NCI-H2107 treated with DMSO at 0.1 percent for 48 hours (cell line): ENCODE measurements at regions not wholly inside any gene's neighbourhood (a gene's known extent, or its start where the extent isn't known, plus 50 kb on each side); places are given as distances from the start of the nearest gene placed in this dataset.
"Not testable (repeated sequence)": the region's sequence is repeated elsewhere in the genome, so short reads cannot be mapped to it uniquely, and the experiment has no call there.

Source experiments
- DNase-seq: peaks from one replicate; lab custom pipeline; 2025; ENCODE audit not compliant: unreplicated experiment; lab: John Stamatoyannopoulos, UW

DNA sequence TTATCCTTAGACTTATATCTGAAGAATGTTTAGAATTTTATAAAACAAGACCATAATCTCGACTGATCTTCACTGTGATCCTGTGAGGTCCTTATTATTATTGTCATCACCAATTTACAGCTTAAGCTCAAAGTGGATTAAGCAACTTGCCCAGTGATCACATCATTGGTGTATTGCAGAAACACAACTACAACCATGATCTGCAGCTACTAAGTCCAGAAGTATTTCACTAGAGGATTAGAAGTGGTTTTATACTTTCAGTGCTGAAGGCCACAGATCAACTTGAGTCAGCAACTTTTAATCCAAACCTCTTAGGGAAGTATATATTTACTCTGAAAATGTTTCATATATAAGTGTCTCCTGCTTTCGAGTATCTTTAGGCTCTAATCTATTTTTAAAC, 624.3 kb upstream of the SOX9 start:
- DNase-seq: no peak

DNA sequence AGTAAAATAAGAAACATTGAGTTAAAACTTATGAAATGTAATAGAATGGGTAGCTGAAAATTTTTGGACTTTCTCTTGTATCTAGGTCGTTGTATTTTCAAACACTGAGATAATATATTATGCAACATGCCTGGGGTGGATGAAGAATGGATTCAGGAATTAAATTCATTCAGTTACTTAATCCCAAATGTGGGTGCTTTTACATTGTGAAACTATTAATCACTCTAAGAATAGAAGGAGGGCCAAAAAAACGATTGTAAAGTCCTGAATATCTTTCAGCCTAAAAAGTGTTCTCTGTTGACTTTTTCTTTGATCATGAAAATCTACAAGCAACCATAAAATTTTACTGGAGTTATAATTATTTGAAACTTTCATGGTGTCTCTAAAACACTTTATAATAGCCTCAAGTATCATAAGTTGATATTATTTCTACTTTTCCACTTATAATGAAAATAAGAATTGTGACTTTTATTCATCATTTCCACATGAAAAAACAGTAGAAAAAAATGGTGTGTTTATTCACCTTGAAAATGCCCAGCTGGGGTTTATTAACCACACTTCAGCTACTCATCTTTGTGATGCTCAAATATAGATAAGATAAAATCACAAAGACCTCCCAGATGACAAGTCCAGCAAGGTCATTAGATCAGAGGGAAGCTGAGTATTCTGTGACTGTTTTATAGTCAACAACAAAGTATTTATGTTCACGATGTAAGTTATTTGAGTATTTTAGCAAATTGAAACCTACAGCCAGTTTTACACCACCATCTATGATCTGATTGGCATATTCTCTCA, 619.9 kb upstream of the SOX9 start:
- DNase-seq: no peak

DNA sequence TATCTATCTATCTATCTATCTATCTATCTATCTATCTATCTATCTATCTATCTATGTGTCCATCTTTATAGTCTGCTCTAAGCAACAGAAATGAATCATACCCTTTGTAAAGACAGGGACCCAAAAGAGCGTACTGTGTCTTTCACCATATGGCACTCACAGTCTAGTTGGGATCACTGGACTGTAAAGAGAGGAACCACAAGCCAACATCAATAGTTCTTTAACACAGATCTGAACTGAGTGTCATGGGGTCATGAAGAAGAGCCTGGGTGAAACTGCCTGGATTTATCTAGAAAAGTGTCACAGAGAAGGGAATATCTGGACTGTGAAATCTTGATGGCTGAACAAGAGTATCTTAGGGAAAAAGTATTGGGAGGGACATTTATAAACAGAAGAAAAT, 619.1 kb upstream of the SOX9 start:
- no peak for DNase-seq

DNA sequence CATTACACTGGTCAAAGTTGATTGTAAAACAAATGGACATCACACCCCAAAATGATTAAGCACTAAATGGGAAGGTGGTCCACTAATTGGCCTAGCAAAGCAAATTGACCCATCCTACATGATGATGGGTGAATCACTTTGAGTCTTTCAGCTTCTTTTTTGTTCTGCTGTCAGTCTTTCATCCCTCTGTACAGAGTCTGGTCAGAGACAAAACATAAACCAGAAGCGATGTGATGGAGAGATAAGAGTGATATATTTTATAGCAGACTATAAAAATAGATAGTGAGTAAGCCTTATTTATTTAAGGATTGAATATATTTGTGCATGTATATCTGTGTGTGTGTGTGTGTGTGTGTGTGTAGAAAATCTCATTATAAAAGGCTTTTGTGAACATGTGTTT, 618.4 kb upstream of the SOX9 start:
- no peak for DNase-seq

DNA sequence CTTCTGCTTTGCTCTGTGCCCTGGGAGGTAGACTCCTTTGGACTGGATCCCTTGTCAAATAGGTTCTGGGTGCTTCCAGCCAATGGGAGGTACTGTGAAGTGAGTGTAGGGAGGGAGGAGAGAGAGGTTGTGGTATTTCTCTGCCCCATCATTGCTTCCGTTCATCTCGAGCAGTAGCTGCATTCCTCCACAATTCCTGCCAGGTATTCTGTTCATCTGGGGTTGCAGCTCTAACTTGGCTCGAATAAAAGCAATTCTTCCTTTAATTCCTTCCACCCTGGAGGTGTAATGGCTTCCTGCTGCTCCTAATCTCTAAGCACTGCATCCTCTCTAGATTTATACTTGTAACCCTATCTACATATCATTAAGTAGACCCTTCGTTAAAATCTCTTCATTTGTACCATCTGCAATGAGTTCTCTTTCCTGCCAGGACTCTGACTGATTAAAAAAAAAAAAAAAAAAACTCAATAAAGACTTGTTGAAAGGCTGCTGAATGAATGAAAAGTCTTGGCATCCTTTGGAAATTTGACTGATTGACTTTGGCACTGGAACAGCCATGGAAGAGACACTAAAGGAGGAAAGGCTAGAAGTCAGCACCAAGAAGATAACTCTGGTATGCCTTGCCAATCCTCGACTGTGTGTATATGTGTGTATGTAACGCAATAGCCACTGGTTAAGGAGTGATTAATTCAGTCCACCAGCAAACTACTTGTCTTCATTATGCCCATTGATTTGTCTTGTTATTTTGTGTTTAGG, 616.9 kb upstream of the SOX9 start:
- DNase-seq: no peak

DNA sequence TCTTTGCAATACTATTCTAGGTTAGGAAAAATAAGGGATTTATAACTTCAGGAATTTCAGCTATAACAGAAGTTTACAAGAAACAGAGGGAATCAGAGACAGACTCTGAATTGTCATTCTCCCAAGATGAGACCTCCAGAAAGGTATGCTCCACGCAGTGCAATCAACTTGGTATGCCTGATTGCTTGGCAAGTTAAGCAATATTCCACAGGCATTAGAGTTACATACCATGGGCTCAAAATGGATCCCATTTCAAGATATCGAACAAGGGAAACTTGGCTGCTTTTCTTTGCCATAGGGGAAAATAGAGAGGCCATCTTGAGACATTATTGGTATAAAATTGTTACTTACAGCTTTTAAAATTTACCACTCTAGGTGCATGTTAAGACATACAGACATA, 615.6 kb upstream of the SOX9 start:
- no peak for DNase-seq

DNA sequence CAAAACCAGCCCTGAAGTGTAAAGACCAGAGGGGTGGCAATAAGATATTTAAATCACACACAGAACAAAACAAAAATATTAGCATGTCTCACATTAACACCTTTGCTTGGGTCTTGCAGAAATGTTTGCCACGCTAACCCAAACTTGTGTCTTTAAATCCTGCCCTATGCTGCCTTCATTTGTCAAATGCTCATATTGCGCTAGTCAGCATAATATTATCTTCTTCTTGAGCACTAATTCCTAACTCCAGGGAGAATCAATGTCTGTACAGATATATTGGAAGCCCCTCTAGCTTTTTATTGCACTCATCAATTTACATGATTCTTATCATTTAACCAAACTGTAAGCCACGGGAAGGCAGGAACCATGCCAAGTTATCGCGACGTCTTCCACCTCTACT, 614.8 kb upstream of the SOX9 start:
- no peak for DNase-seq

DNA sequence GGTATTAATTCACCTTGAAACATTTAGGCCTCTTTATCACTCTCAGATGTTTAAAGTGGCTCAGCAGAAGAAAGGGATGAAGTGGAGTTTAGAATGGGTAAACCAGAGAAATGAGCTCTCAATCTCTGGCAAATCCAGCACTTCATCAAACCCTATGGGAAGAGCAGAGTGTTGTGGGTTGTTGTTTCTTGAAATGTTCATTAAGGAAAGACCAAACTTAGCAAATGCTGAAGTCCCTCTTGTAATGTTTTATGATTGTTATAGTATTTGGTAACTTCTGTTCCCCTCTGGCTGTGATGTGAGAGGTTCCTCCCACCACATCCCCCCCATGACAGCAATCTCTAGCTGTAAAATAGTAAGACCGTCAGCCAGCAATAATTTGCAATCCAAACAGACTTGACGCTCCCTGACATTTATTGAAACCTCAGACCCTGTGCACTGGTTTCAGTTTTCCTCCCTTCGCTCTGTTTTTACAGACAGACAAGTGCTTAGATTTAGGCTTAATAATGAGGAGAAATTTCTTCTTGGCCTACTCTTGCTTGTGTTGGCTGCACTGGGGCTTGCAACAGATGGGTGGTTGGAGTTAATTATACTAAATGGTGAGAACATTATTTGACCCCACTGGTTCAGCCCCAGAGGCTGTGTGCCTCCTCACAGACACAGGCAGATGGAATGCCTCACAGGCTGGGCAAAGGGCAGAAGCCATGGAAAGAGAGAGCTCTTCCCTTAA, 609.4 kb upstream of the SOX9 start:
- DNase-seq: peak; percentile 63

DNA sequence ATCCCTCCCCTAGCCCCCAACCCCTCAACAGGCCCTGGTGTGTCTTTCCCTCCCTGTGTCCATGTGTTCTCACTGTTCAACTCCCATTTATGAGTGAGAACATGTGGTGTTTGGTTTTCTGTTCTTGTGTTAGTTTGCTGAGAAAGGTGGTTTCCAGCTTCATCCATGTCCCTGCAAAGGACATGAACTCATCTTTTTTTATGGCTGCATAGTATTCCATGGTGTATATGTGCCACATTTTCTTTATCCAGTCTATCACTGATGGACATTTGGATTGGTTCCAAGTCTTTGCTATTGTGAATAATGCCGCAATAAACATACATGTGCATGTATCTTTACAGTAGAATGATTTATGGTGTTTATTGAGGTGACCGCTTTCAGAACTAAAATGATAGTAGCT, 607.1 kb upstream of the SOX9 start:
- not testable (repeated sequence) for DNase-seq

DNA sequence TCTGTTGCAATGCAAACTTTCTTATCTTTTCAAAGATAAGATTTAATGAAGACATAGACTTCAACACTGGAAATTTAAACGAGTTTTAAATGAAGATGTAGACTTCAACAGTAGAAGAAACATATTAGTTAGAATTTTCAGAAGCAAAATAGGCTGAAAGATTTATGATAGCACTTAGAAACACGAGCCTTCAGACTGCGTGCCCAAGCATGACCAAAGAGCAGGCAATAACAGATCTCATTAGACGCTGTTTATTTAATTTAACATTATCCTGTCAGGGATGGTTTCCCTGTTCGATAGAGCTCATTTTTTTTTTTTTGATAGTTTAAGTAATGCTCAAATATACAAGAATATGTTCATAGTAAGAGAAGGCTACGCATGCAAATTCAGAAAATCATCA, 604.7 kb upstream of the SOX9 start:
- DNase-seq: peak; percentile 56

DNA sequence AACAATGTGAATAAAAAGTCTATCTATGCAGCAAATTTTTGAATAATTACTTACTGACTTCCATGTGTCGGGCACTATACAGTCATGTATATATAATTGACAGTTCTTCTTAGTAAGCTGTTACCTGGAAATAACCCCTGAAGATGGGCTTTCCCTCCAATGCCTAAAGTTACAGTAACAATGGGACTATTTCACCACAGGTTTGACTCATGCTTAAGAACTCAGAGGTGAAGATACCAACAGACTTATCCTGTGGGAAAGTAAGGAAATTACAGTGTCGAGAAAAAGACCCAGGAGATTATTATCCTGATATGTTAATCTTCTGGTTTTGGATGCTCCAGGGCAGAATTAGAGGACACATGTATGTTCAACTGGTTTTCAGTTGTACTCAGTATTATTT, 601.5 kb upstream of the SOX9 start:
- no peak for DNase-seq

DNA sequence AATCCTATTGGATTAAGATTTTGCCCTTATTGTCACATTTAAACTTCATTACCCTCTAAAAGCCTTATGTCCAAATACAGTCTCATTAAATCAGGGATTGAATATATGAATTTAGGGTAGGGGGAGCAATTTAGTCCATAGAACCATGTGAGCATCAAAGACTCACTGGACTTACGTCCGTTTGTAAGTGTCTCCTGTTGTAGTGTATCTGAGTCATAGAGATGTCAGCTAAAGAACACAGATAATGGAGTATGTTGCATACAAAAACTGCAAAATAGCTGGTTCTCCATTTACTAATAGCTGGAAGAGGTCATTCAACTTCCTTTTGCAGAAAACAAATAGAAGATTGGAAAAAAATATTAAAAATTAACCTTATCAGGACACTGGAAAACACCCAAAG, 599.1 kb upstream of the SOX9 start:
- no peak for DNase-seq

DNA sequence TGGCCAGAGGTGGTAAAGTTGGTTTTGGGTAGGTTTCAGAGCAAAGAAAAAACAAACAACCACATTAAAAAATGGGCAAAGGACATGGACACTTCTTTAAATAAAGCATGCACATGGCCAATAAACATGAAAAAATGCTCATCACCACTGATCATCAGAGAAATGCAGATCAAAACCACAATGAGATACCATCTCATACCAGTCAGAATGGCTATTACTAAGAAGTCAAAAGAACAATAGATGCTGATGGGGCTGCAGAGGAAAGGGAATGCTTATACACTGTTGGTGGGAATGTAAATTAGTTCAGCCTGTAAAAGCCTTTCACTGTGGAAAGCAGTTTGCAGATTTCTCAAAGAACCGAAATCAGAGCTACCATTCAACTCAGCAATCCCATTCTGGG, 598.4 kb upstream of the SOX9 start:
- no peak for DNase-seq

DNA sequence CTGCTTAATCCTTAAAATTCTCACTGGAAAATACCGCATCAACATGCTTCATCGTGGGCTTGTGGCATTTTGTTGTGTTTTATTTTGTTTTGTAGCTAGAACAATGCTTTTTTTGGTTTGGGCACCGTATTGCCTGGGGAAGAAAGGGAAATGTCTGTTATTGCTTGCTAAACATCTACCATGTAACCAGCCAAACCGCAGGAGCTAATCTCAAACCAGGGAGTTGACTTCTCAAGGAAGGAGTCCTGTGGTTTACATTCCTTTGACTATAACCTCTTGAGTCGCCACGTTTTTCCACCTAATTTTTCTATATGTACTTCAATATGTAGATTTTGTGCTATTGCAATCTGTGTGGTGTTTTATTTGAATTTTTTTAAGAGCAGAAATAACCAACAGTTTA, 593.5 kb upstream of the SOX9 start:
- DNase-seq: no peak

DNA sequence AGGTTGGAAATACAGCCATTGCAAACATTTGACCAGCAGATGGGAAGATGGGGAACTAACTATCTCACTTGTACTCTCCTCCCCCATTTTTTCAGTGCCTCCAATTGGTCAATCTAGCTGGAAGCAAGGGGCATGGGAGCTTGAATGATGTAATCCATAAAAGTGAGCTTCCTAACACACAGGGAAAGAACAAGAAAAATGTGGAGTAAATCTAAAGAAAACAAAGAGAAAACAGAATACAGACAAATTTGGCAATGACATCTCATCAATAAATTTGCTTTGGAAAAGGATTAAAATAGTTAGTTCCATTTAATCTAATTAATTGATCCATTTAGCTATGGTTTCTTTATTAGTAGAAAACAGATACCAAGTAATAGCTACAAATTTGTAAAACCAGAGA, 592.6 kb upstream of the SOX9 start:
- no peak for DNase-seq

DNA sequence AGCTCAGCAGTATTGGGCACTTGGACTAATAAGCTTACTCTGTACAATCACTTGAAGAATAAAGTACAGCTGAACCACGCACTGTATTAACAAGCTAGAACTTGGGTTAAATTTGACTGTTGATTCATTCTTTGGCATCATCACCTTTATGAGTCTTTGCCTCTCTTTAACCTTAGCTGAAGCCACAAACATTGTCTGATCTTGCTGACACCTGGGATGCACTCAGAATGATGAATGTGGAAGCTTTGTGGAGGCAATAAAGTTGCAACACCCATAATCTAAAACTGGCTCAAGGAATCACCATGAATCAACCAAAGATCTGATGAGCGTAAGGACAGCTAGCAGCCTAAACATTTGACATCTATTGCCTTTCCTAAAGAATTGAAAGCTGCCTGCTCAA, 590.6 kb upstream of the SOX9 start:
- no peak for DNase-seq

DNA sequence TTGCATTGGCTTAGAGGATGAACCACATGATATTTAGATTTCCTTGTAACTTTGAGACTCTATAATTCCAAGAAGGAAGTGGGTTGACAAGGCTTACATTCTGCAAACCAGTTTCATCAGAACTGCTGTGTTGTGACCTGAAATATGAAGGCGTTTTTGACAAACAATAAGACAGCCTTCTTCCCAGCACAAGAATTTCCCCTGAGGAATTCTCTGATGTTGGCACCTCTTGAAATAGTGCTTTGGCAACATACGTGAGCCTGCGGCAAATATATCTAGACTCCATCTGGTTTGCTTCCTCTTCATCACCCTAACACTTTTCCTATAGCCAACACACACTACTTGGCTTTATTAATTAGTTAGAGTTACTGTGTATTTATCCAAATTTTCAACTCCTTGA, 585.5 kb upstream of the SOX9 start:
- DNase-seq: no peak

DNA sequence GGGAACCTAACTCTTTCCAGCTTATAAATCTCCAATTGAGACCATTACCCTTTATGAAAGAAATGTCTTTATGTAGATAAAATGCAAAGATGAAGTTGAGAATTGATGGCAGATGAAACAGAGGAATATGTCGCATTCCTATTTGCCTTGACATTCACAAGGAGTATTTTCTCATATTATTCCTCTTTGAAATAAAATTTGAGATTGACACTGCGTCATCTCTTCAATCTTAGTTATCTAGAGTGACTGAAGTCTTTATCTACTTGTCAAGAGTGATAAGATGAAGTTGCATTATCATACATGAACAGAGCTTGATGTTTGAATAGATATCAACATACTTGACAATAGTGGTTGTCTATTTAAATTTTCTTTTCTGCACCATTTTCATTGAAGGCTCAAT, 574.4 kb upstream of the SOX9 start:
- DNase-seq: no peak

DNA sequence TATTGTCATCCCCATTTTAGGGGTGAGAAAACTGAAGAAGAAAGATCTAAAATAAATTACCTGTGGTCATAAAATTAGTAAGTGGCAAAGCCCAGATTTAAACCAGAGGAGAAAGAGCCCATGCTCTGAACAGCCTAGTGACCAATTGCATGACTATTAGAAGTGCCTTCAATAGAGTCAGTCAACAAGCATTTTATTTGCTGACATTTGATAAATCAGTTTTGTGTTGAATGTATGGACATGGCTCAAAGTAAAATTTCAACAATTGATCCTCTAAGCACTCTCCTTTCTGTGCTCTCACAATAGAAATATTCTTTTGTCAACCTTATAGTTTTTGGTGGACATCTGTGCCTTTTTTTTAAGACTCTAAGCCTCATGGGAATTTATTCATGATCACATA, 572.9 kb upstream of the SOX9 start:
- no peak for DNase-seq

DNA sequence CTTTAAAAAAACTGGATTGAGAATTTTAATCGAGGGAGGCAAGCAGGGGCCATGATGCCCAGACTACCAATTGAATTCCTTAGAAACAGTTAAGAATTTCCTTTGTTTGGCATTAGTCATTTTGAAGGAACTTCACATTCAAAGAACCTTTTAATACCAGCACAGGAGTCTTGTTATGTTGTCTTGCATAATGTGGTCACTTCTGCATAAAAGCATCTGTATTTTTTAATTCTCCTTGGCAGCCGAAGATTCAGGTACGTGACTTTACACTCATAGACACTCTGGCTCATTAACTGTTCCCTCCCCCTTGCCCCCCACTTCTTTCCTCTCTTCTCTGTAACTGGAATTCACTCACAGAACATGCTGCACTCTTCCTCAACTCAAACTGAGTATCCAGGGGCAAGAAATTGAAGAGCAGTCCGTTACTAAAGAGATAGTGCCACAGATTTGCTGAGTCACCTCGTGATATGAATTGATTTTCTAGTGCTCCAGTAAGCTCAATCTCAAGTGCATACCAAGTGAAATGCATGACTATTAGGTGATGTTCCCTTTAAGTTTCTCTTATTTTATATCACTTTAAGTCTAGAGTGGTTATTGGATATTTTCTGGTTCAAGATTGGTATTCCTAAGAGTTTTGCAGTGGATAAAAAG, 572.2 kb upstream of the SOX9 start:
- no peak for DNase-seq

DNA sequence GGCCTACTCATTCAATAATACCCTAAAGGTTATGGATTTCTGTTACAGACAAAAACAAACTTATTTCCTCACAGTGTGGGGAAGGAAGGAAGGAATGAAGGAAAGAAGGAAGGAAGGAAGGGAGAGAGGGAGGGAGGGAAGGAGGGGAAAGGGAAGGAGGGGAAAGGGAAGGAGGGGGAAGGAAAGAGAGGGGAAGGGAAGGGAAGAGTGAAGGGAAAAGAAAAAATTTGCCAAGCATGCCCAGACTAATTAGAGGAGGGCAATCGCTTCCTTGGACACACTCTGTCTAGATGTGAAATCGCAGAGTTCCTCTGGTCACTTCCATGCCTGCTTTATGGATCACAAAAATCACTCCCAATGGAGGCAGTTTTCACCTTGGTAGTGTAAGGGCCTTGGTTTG, 570.1 kb upstream of the SOX9 start:
- no peak for DNase-seq

DNA sequence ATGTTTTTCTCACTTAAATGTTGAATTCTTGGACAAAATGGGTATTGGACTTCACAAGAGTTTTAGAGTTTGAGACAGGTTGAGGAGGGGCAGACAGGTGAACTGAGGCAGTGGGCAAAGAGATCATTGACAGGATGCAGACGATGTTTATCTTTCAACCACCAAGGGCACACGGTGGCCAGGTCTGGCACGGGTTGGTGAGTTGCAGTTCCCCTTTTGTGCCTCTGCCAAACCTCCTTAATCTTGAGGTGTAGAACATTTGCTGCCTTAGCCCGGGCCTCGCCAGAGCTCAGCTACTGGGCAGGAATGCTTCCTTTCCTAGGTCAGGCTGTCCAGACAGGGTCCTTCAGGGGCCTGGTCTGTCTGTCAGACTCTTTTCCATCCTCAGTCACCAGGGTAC, 567.4 kb upstream of the SOX9 start:
- no peak for DNase-seq
